Activated gamma-delta T cell treated with Interleukin-2 at 50 U/mL for 16 hours (primary cell): ENCODE measurements at regions not wholly inside any gene's neighbourhood (a gene's known extent, or its start where the extent isn't known, plus 50 kb on each side); places are given as distances from the start of the nearest gene placed in this dataset.
"Not testable (repeated sequence)": the region's sequence is repeated elsewhere in the genome, so short reads cannot be mapped to it uniquely, and the experiment has no call there.

Experiments used
- DNase-seq: peaks from one replicate; pipeline ENCODE4 v3.0.0-alpha.2; 2020

DNA sequence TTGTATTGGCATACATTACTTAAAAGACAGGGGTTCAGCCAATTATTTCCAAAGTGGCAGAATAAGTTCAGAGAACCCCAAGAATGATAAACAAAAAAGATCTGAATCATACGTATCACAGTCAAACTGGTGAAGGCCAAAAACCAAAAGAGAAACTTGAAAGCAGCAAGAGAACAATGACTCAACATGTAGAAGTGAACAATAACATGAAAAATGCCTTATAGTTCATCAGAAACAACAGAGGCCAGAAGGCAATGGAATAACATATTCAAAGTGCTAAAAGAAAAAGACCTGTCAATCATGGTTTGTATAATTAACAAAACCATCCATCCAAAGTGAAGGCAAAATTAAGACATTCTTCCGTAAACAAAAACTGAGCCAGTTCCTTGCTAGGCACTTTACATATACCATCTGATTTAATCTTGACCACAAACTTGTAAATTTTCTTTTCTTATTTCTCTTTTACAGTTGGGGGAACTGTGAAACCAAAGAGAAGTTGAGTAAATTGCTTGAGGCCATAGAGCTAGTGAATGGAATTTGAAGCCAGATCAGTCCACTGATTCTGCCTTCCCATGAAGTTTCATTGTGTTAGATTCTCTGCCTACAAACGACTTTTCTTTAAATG lies 232.1 kb upstream of the SEL1L start:
- no peak for DNase-seq

DNA sequence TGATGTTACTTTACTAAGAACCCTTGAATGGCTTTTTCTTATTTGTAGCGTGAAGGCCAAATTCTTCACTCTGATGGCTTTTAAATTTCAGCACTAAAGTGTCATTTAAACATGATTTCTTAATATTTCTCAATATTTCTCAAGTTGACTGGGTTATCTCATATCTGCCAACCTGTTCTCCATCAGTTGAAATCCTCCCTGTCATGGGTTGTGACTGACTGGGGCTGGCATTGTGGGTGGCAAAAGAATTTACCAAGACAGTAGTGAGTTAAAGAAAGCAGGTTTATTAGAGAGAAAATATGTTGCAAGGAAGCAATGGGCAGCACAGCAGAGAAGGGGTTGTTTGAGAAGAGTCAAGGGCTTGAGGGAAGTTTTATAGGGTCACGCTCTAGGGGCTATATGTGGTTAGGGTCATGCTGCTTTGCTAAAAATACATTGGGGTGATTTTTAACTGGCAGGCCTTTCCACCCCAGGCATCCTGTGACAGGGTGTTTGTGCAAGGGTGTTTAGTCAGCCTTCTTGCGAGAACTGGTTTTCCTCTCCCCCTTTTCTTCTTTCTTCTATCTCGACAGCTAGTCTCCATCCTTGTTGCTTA lies 232.8 kb upstream of the SEL1L start:
- no peak for DNase-seq

DNA sequence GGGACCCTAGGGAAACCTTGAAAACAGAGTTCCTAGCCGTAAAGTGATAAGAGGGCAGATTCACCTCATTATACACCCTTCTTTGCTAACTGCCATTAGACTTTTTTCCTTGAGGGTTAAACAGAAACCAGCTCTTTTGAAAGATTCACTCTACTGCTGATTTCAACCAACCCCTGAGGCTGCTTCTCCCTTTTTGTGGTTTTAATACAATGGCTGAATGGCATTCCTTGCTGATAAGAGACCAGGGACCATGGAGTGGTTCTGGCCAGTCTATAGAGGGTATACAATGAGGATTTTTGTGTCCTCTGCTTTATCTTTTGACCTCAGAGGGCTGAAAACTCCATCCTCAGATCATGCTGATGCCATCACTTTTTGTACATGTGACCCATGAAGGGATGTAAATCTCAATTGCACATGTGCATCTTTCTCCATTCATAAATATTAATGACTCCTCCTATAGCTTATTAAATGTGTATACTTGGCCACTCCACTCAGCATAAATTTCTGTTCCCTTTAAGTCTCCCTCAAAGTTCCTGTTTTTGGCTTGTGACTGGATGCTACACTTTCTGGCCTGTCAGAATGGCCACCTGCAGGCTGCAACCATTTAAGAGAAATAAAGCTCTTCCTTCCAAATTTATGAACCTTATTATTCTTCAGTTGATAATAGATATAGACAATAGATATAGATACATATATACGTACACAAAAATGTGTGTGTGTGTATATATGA lies 233.8 kb upstream of the SEL1L start:
- no peak for DNase-seq

DNA sequence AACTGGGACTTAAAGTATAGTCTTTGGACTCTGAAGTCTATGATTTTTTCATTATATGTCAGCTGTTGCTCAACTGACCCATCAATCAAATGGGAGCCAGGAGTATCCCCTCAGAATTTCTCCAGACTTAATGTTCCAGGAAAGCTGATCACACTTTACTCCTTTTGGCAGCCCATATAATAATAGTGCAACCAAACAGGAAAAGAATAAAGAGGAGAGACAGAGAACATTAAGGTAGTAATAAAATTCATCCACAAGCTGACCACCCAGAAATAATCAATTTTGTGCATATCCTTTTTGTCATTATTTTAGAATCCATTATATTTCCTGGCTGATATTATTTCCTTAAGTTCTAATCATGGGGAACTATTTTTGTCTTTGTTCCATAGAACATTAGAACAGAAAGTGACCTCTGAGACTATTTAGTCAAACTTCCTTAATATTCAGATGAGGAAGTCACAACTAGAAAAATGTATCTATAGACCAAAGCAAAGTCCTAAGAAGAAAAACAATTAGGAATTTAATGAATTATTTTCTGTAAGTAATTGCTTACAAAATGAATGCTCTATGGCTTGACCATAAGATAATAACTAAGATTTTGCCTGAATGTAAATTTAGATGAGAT lies 238.1 kb upstream of the SEL1L start:
- DNase-seq, result no peak

DNA sequence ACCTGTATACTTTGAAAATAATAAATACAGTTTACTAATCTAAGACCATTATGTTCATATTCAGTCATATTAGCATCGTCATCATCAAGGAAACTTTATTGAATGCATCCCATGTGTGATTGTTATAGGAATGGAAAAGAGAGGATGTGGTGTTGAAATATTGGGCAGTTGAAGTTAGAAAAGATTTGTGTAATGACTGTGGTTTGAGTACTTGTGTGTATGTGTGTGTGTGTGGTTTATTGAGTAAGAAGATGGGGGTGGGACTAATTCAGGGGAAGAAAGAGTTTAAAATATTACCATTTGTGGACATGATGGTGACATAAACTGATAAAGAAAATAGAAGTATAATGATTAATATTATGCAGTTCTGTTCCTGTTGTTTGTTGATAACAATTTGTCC lies 238.7 kb upstream of the SEL1L start:
- DNase-seq, result no peak

DNA sequence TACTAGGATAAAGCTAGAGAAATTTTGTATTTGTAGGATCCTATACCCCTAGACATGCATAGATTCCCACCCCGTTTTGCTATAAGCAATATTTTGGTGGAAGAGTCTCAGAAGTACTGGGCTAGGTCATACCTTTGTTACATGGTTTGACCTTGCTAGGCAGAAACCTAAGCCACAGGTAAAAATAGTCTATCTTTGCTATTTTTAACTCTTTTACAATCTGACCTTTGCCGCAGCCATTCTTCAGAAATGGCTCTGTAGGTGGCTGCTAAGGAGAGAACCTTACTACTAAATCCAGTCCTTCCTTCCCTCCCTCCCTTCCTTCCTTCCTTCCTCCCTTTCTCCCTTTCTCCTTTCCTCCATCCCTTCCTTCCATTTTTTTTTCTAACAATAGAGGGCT lies 242.9 kb upstream of the SEL1L start:
- DNase-seq, result no peak

DNA sequence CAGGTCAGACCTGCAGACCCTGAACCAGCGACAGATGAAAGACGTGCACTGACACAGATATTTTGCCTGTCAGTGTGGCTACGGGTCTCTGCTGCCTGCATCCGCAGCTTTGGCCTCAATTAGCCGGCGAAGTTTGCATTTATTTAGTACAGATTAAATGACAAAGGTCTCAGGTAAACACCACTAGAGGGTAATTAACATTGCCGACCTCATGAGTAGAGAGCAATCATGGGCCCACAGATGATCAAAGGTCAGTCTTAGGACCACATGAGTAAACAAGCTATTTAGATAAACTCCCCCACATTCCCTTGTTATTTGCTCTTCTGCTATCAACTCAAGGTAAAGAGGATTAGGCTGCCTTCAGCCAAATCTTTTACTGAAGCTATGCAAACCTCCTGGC lies 248.1 kb upstream of the SEL1L start:
- DNase-seq, result not testable (repeated sequence)

DNA sequence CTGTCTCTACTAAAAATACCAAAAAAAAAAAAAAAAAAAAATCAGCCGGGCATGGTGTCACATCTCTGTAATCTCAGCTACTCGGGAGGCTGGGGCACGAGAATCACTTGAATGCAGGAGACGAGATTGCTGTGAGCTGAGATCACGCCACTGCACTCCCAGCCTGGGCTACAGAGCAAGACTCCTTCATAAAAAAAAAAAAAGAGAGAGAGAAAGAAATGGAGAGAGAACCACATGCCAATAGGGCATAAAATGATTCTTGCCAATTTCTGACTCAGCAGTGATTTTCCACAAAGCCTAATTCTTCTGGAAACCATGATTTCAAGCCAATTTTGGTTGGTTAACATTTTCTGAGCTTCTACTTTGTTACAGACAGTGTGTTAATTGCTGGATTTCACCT lies 250.4 kb upstream of the SEL1L start:
- DNase-seq, result no peak

DNA sequence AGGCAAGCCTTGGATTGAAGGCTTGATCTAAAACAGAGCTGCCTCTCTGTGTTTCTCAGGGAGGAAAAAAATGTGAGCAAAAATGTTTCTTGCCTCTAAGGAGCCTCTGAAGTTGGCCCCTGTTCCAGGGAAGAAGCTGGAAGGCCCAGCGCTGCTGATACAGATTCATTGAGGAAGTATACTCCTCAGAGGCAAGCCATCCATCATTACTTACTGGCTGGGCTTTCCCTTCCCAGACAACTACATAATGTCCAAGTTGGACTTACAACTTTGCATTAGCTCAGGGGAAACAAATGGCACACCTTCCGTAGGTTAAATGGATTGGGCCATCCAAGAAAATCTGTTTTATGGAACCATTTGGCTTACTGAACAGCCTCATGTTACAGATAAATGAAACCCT lies 263.7 kb upstream of the SEL1L start:
- no peak for DNase-seq

DNA sequence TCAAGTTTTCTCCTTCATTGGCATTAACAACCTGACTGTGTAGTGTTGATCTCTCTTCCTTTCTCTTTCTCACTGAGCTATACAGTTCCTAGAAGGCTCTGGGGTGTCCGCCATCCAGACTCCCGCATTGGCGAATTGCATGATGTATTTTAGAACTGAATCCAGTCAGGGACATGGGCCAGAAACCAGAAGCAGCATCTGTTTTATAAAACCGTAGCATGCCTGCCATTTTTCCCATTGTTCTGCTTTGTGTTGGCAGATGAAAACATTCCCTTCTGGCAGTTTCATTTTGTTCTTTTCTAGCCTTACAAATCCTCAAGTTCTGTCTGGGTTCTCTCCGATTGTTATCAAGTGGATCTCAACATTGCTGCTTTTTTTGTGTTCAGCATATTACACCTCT lies 268.3 kb upstream of the SEL1L start:
- DNase-seq, result no peak

DNA sequence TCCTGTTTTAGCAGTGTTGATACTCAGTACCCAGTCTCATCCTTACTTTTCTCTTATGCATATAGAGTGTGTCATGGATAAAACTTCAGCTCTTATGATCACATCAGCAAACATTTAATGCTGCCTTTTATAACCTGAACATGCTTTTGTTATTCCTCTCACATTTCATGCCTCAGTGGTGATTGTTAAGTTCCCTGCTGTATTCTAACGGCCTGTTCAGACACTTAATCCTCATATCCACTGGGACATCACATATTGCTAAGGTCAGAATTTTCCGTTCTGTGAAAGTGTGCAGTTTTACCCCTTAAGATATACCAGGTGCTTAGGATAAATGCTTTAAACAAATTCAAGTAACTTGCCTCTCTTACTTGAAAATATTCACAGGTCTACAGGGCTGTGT lies 268.7 kb upstream of the SEL1L start:
- DNase-seq, result no peak

DNA sequence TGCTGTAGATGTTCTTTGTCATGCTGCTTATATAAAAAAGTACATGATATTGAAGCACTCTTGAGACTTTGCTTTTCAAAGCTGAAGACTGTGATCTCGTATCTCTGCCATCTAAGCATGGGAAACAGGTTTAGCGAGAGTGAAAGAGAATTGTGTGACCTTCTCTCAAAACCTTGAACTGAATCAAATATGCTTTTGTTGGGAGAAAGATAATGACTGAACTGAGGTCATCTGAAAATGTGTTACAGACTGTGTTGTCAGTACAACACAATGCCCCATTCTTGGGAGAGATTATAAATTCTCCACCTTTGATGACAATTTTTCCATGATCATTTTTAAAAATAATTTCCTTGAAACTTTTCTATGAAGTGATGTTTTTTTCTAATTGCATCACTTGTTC lies 272.1 kb upstream of the SEL1L start:
- DNase-seq, result no peak

DNA sequence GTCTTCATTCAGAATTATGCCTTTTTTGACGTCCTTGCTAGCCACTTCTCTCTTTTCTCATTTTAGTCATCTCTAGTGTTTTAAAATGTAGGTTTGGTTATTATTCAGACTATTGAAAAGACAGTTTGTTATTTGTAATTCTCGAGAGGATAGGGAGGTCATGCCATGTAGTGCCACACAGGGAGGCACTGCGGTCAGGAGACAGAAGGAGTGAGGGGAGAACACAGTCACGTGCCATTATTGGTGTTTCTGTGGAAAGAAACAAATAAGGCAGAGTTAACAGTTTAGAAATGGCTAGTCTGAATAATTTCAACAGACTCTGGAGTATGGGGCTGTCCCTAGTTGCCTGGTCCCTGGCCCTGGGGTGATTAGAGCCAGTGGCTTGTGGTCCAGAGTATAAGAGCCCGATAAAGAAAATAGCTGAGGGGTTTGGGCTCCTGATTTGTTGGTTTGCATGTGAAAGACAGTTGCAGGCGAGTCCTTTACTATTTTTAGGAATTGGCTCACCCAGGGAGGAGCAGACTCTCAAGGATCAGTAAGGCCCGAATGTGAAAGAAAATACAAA lies 278.1 kb upstream of the SEL1L start:
- no peak for DNase-seq

DNA sequence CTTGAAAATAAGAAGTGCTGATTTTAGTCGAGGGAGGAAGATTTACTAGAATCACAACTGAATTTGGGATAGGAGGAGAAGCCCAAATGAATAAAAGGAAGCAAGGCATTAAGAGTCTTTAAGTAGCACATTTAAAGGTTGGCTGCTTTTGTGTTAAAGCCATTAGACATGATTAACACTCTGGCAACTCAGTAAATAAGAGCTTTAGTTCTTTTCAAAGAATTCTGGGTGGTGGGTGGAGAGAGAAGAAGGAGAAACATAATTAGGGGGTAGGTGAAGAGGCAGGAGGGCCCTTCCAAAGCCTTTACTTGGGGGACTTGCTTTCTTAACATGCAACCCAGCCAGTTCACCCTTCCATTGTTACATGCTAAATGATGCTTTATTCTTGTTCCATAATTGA lies 284.6 kb upstream of the SEL1L start:
- DNase-seq, result no peak

DNA sequence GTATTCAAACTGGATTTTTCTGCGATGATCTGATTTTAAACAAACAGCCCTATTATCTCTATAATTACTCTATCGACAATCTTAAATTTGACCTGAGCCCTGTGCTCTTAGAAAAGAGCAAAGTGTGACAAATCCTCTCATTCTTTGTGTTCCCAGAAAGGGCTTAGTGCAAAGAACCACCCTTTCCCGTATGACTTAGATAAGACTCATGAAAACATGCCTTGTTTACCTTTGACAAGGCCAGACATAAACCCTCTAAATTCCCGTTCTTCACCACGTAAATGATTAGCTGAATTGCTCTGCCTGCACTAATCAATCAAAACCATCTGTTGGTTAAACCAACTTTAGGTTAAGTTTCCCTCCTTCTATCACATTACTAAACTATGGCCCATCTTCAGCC lies 285.7 kb upstream of the SEL1L start:
- DNase-seq, result no peak

DNA sequence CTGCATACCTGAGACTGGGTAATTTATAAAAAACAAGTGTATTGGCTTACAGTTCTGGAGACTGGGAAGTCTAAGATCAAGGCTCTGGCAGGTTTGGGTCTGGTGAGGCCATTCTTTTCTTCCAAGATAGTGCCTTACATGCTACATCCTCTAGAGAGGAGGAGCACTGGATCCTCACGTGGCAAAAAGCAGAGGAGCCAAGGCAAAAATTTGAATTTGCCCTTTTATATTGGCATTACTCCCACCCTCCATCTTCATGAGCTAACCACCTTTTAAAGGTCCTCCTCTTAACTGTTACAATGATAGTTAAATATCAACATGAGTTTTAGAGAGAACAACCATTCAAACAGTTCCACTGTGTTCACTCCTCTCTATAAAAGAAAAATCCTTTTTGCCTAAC lies 286.3 kb upstream of the SEL1L start:
- DNase-seq, result no peak

DNA sequence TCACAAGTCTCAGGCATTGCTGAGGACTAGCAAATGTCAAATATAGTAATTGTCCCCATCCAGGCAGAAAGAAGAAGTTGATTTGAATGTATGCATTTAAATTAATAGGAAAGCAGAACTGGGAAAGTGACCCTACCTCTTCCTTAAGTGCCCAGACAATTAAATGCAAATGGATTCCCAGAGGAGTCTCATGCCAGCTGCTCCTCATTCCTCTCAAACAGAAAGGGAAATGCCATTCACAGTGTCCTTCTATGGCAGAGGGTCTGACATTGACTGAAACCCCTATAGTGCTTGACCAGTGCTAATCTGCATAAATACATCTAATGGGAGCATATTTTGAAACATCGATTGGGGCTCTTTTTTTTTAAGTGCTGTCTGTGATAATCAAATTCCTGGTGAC lies 292.4 kb upstream of the SEL1L start:
- DNase-seq, result no peak

DNA sequence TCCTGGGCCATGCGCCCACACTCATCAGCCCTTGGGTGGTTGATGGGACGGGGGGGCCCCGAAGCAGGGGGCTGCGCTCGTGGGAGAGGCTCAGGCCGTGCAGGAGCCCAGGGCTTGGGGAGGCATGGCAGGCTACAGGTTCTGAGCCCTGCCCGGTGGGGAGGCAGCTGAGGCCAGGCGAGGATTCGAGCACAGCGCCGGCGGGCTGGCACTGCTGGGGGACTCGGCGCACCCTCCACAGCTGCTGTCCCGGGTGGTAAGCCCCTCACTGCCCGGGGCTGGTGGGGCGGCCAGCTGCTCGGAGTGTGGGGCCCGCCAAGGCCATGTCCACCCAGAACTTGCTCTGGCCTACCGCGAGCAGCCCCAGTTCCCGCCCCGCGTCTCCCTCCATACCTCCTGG lies 295.8 kb upstream of the SEL1L start:
- DNase-seq, result no peak

DNA sequence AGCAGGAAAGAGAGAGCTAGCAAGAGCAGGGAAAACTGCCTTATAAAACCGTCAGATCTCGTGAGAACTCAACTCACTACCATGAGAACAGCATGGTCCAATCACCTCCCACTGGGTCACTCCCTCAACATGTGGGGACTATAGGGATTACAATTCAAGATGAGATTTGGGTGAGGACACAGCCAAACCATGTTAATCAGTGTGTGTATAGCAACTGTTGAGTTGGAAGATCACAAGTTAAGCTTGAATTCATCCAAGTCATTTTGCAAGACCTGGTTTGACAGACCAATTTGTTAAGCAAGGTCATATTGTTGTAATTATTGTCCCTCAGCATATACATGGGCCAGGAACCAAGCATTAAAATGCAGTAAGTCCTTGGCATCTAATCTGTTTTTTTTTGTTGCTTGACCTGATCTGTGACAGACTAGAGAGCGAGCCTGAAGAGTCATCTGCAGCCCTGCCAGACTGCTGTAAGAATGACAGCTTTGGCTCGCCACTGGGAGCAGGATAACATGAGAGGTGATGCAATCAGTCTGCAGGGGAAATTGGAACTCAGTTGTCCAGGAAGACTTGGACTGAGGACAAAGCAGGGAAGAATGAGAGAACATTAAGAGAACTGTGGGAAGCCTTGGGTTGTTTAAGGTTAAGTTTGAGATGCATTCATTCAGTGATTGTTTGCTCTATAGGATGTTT lies 297.6 kb upstream of the SEL1L start:
- no peak for DNase-seq

DNA sequence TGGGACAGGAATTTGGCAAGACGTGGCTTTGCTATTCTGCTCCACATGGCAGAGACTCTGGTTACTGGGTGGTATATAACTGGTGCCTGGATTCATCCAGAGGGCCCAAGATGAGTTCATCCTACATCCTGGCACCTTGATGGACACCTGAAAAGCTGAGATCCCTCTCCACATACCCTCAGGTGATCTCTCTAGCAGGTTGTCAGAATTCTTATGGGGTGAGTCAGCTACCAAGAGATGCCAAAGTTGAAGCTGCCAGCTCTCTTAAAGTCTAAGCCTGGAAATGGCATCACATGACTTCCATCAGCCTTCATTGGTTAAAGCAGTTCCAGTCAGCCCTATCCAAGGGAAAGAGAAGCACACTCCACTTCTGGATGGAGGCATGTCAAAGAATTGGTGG lies 300.7 kb upstream of the SEL1L start:
- no peak for DNase-seq

DNA sequence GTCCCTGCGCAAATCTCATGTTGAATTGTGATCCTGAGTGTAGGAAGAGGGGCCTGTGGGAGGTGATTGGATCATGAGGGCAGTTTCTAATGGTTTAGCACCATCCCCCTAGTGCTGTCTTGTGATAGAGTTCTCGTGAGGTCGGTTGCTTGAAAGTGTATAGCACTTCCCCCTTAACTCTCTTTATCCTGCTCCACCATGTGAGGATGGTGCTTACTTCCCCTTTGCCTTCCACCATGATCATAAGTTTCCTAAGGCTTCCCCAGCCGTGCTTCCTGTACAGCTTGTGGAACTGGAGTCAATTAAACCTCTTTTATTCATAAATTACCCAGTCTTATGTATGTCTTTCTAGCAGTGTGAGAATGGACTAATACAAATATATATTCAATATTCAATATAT lies 303.7 kb upstream of the SEL1L start:
- no peak for DNase-seq

DNA sequence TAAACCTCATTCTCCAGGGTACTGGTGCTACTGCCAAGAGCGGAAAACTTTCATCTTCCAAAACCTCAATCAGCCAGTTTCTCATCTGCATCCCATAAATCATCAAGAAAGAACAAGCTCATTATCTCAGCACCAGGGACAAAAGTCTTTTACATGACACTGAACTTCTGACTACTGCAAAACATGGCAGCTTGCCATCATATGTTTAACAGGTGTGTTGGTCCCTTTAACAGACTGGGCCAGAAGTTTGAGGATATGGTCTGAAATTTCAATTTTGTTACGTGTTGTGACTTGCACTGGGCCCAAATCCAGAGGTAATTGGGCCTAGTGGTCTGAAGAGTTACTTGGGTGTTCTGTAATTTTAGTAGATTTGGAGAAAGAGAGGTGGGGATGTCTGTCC lies 305.4 kb upstream of the SEL1L start:
- DNase-seq, result no peak

DNA sequence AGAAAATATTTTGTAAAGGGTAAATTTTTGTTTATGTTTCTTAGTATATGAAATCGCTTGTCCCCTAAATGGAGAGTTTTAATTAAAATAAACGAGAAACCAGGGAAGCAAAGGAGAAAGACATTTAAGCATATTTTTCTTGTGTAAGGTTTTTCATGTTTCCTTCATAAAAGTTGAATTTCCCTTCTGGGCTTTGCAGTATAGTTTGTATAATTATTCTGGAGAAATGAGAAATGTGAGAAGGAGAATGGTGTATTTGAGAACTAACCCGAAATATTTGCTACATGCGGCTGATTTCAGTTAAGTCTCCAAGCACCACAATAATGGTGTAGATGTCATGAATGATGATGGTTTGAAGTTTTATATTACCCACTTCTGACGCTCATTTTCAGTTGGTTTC lies 307.7 kb upstream of the SEL1L start:
- DNase-seq, result no peak
